HG02588 (cell line): ENCODE measurements at regions not wholly inside any gene's neighbourhood (a gene's known extent, or its start where the extent isn't known, plus 50 kb on each side); places are given as distances from the start of the nearest gene placed in this dataset.
A peak's percentile ranks its signal among the peaks of the same experiment; 100 is the strongest.

Experiments
- ATAC-seq: cut with Tn5 transposase; IDR thresholded peaks from one replicate; pipeline ENCODE4 v1.9.1; 2021; ENCODE audit warnings: mild to moderate bottlenecking, moderate library complexity; ENCODE audit not compliant: unreplicated experiment

GRCh38 chr3:72698154-72698917 is 149.9 kb downstream of the SHQ1 start:
- ATAC-seq = no peak

- no peak for ATAC-seq
Observed at GRCh38 chr3:72697717-72698116, 150.5 kb downstream of the SHQ1 start.

- ATAC-seq = no peak
Observed at GRCh38 chr3:72696815-72697214, 151.4 kb downstream of the SHQ1 start.

GRCh38 chr3:72694398-72694797 is 153.8 kb downstream of the SHQ1 start:
- no peak for ATAC-seq

- no peak for ATAC-seq
Observed at GRCh38 chr3:72692990-72693389, 155.3 kb downstream of the SHQ1 start.

- ATAC-seq = no peak
Observed at GRCh38 chr3:72690629-72691028, 157.6 kb downstream of the SHQ1 start.

GRCh38 chr3:72682936-72683452 is 165.3 kb downstream of the SHQ1 start:
- ATAC-seq = peak; percentile 62

- no peak for ATAC-seq
Observed at GRCh38 chr3:72681598-72681997, 166.6 kb downstream of the SHQ1 start.

GRCh38 chr3:72680766-72681165 is 167.5 kb downstream of the SHQ1 start:
- ATAC-seq = no peak

- ATAC-seq = no peak
Observed at GRCh38 chr3:72679540-72680198, 168.6 kb downstream of the SHQ1 start.

- no peak for ATAC-seq
Observed at GRCh38 chr3:72678867-72679266, 169.4 kb downstream of the SHQ1 start.

GRCh38 chr3:72678380-72678779 is 169.9 kb downstream of the SHQ1 start:
- no peak for ATAC-seq

GRCh38 chr3:72675243-72675642 is 173.0 kb downstream of the SHQ1 start:
- ATAC-seq = no peak

- no peak for ATAC-seq
Observed at GRCh38 chr3:72673011-72673771, 175.1 kb downstream of the SHQ1 start.

- ATAC-seq = no peak
Observed at GRCh38 chr3:72669224-72669623, 179.0 kb downstream of the SHQ1 start.

GRCh38 chr3:72666447-72666755 is 181.8 kb downstream of the SHQ1 start:
- no peak for ATAC-seq

- ATAC-seq = no peak
Observed at GRCh38 chr3:72665701-72666446, 182.4 kb downstream of the SHQ1 start.

GRCh38 chr3:72665103-72665502 is 183.1 kb downstream of the SHQ1 start:
- ATAC-seq = no peak

GRCh38 chr3:72664184-72664975 is 183.9 kb downstream of the SHQ1 start:
- ATAC-seq = no peak

GRCh38 chr3:72663429-72663828 is 184.8 kb downstream of the SHQ1 start:
- ATAC-seq = no peak
